ENCODE measurements at regions not wholly inside any gene's neighbourhood (a gene's known extent, or its start where the extent isn't known, plus 50 kb on each side); places are given as distances from the start of the nearest gene placed in this dataset.
A peak's percentile ranks its signal among the peaks of the same experiment; 100 is the strongest.

DNA sequence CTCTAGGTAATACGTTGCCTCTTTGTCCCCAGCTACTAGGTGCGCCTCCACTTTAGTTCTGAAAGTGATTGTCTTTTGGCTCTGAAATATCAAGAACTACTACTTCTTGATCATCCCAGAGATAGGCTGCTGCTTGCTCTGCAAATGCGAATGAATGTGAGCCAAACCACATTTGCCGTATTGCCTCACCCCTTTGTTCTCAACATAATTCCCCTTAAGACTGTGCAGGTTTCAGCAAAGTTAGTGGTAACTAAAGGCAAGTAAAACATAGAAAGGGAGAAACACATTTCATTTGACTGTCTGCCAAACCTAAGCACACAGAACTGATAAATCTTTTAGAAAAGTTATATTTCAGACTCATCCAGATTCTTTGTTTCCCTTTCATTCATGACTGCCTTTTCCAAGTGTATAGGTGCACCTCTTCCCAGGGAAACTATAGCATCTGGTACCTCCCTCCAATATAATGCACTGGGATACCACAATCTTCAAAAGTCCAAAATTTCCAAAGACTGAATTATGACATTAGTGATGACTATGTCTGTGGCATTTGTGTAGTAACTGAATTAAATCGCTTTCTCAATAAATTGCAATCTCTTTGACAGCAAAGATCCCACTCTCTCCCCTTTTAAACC is 720.6 kb upstream of the CBLB start:
- DNase-seq (ENCODE audit: low read depth): peak; percentile 51
- H3K4me3 ChIP-seq (ENCODE audit: low read depth, low read length): no peak overlapping the region
- TF ChIP-seq, protein P1, sequence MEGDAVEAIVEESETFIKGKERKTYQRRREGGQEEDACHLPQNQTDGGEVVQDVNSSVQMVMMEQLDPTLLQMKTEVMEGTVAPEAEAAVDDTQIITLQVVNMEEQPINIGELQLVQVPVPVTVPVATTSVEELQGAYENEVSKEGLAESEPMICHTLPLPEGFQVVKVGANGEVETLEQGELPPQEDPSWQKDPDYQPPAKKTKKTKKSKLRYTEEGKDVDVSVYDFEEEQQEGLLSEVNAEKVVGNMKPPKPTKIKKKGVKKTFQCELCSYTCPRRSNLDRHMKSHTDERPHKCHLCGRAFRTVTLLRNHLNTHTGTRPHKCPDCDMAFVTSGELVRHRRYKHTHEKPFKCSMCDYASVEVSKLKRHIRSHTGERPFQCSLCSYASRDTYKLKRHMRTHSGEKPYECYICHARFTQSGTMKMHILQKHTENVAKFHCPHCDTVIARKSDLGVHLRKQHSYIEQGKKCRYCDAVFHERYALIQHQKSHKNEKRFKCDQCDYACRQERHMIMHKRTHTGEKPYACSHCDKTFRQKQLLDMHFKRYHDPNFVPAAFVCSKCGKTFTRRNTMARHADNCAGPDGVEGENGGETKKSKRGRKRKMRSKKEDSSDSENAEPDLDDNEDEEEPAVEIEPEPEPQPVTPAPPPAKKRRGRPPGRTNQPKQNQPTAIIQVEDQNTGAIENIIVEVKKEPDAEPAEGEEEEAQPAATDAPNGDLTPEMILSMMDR (IDR thresholded peaks at IDR 0.05; ENCODE audit: insufficient read depth, low read depth, low read length): no peak

DNA sequence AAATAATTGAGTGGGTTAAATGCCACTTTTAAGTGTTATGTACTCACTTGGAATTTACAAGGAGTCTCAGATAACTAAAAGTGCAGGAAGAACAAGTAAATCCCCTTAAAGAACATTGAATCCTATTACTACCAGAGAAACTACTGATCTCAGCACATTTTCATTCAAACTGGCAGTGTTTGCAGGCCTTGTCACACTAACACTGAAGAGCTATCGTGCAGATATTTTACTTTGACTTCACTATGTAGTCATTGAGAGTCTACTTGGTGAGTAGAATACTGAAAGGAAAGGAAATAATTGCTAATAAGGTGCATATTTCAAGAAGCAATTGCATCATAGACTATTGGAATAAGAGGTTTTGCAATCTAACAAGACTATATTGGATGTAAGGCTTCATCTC is 721.4 kb upstream of the CBLB start:
- no peak overlapping the region for H3K4me3 ChIP-seq (ENCODE audit: low read depth, low read length)
- TF ChIP-seq, protein P1 (IDR thresholded peaks at IDR 0.05; ENCODE audit: insufficient read depth, low read depth, low read length): no peak
- DNase-seq (ENCODE audit: low read depth): no peak

GRCh38 chr3:106593381-106593780 is 724.6 kb upstream of the CBLB start:
- H3K4me3 ChIP-seq (ENCODE audit: low read depth, low read length): no peak overlapping the region
- DNase-seq (ENCODE audit: low read depth): no peak
- TF ChIP-seq, protein P1 (IDR thresholded peaks at IDR 0.05; ENCODE audit: insufficient read depth, low read depth, low read length): no peak

GRCh38 chr3:106609666-106610301 is 741.0 kb upstream of the CBLB start:
- peak; percentile 90 for DNase-seq (ENCODE audit: low read depth)
- no peak overlapping the region for H3K4me3 ChIP-seq (ENCODE audit: low read depth, low read length)
- TF ChIP-seq, protein P1 (IDR thresholded peaks at IDR 0.05; ENCODE audit: insufficient read depth, low read depth, low read length): peak; percentile 92

- TF ChIP-seq, protein P1 (IDR thresholded peaks at IDR 0.05; ENCODE audit: insufficient read depth, low read depth, low read length): no peak
- no peak overlapping the region for H3K4me3 ChIP-seq (ENCODE audit: low read depth, low read length)
- DNase-seq (ENCODE audit: low read depth): peak; percentile 38
Observed at GRCh38 chr3:106610362-106610959, 741.6 kb upstream of the CBLB start.

DNA sequence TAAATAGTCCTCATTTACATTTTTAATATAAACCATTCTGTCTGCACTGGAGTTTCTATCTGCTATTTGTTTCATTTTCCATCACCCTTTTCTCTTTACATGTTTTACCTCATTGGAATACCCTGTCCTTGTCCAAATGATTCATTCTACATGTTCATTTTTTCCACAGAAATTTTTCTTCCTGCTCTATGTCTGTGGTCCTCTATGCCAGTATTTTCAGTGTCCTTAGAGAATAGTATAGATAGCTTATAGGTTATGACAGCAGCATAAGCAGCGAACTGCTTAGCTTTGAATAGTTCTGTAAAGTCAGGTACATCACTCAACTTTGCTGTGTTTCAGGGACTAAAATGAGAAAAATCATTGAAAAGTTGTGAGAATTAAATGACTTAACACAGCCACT is 742.3 kb upstream of the CBLB start:
- no peak for DNase-seq (ENCODE audit: low read depth)

More for the DNA sequence above, 742.3 kb upstream of the CBLB start:
- no peak overlapping the region for H3K4me3 ChIP-seq (ENCODE audit: low read depth, low read length)
- TF ChIP-seq, protein P1 (IDR thresholded peaks at IDR 0.05; ENCODE audit: insufficient read depth, low read depth, low read length): no peak
